ENCODE measurements at regions not wholly inside any gene's neighbourhood (a gene's known extent, or its start where the extent isn't known, plus 50 kb on each side); places are given as distances from the start of the nearest gene placed in this dataset.

GRCh38 chr6:23510778-23511510 is 615.1 kb upstream of the NRSN1 start:
- WGBS, 2 donors, result 34 to 81% methylated on average over 2 of the region's 2 CpGs
- Histone ChIP-seq H3K27ac (no peak overlapping the region), H3K36me3 (no peaks in the 10 kb centered on the region), H3K9me3 (no peaks in the 10 kb centered on the region), H3K27me3 (no peaks in the 10 kb centered on the region), H3K4me3 (no peak overlapping the region), H3K4me1 (no peaks in the 10 kb centered on the region)
- ATAC-seq (no peak), DNase-seq (no peak)
- intact Hi-C loops (cut with DNase I), result no loop called here
- TF ChIP-seq, protein P1, sequence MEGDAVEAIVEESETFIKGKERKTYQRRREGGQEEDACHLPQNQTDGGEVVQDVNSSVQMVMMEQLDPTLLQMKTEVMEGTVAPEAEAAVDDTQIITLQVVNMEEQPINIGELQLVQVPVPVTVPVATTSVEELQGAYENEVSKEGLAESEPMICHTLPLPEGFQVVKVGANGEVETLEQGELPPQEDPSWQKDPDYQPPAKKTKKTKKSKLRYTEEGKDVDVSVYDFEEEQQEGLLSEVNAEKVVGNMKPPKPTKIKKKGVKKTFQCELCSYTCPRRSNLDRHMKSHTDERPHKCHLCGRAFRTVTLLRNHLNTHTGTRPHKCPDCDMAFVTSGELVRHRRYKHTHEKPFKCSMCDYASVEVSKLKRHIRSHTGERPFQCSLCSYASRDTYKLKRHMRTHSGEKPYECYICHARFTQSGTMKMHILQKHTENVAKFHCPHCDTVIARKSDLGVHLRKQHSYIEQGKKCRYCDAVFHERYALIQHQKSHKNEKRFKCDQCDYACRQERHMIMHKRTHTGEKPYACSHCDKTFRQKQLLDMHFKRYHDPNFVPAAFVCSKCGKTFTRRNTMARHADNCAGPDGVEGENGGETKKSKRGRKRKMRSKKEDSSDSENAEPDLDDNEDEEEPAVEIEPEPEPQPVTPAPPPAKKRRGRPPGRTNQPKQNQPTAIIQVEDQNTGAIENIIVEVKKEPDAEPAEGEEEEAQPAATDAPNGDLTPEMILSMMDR (IDR thresholded peaks at IDR 0.05), result no peak

DNA sequence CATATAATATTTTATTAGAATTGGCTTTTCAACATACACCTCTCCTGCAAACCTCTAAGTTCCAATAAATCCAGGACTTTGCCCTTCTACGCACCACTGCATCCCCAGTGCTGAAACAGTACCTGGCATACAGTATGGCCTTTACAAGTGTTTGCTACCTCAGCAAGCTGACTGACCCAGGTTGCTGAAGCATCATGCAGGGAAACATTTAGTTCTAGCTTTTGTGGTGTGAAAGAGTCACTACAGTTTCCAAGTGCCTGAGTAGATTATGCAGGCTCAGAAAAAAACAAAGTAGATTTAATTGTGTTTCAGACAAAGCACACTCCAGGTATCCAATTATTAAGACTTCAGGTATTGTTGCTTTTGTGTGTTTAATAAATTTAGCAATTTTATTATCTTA is 614.2 kb upstream of the NRSN1 start:
- Histone ChIP-seq H3K36me3 (no peaks in the 10 kb centered on the region), H3K4me1 (no peaks in the 10 kb centered on the region), H3K4me3 (no peak overlapping the region), H3K9me3 (no peaks in the 10 kb centered on the region), H3K27me3 (no peaks in the 10 kb centered on the region), H3K27ac (no peak overlapping the region)
- WGBS, 2 donors, result 97 to 99% methylated on average over 1 of the region's 1 CpG
- no peak for ATAC-seq
- TF ChIP-seq, protein P1 (IDR thresholded peaks at IDR 0.05), result no peak
- no peak for DNase-seq
- intact Hi-C loops (cut with DNase I), result no loop called here

DNA sequence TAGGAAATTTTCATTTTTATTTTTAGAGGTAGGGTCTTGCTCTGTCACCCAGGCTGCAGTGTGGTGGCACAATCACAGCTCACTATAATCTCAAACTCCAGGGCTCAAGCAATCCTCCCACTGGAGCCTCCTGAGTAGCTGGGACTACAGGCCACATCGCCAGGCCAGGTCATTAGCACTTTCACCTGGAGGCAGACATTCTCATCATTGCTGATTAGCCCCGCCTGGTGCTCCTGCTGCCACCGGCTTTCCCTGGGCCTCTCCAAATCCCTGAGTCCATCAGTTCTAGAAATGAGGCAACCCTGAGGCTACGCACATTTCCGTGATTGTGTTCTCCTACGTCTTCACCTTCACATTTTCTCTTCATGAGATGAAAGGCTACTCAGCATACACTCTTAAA is 607.7 kb upstream of the NRSN1 start:
- Histone ChIP-seq H3K9me3 (no peaks in the 10 kb centered on the region), H3K4me1 (no peaks in the 10 kb centered on the region), H3K36me3 (no peaks in the 10 kb centered on the region), H3K27me3 (no peaks in the 10 kb centered on the region), H3K27ac (no peak overlapping the region), H3K4me3 (no peak overlapping the region)
- TF ChIP-seq, protein P1 (IDR thresholded peaks at IDR 0.05), result no peak
- 83 to 91% methylated on average over 6 of the region's 6 CpGs for WGBS, 2 donors
- no peak for DNase-seq
- ATAC-seq, result no peak
- intact Hi-C loops (cut with DNase I), result no loop called here

- intact Hi-C loops (cut with DNase I), result no loop called here
- 60 to 64% methylated on average over 11 of the region's 11 CpGs for WGBS, 2 donors
- Histone ChIP-seq H3K9me3 (no peaks in the 10 kb centered on the region), H3K4me1 (no peaks in the 10 kb centered on the region), H3K36me3 (no peaks in the 10 kb centered on the region), H3K27ac (no peak overlapping the region), H3K27me3 (no peaks in the 10 kb centered on the region), H3K4me3 (no peak overlapping the region)
- TF ChIP-seq, protein P1 (IDR thresholded peaks at IDR 0.05), result no peak
- ATAC-seq (no peak), DNase-seq (no peak)
Observed at GRCh38 chr6:23522792-23523547, 603.0 kb upstream of the NRSN1 start.
